ENCODE measurements at regions not wholly inside any gene's neighbourhood (a gene's known extent, or its start where the extent isn't known, plus 50 kb on each side); places are given as distances from the start of the nearest gene placed in this dataset.

DNA sequence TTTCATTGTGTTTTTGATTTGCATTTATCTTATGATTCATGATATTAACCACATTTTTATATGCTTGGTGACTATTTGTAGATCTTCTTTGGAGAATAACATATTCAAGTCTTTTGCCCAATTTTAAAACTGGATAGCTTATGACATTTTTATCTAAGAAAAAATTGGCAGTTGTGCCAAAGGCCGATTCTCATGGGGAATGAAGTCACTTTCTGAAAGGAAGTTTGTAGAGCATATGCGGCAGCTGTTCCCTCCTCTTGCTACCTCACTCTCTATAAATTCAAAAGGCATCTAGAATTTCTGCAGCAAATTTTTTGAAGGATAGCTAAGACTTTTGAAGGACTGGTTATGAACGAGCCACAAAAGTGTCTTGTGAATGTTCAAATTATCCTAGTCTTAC is 2353.5 kb downstream of the ARAP2 start:
- TF ChIP-seq, protein P1, sequence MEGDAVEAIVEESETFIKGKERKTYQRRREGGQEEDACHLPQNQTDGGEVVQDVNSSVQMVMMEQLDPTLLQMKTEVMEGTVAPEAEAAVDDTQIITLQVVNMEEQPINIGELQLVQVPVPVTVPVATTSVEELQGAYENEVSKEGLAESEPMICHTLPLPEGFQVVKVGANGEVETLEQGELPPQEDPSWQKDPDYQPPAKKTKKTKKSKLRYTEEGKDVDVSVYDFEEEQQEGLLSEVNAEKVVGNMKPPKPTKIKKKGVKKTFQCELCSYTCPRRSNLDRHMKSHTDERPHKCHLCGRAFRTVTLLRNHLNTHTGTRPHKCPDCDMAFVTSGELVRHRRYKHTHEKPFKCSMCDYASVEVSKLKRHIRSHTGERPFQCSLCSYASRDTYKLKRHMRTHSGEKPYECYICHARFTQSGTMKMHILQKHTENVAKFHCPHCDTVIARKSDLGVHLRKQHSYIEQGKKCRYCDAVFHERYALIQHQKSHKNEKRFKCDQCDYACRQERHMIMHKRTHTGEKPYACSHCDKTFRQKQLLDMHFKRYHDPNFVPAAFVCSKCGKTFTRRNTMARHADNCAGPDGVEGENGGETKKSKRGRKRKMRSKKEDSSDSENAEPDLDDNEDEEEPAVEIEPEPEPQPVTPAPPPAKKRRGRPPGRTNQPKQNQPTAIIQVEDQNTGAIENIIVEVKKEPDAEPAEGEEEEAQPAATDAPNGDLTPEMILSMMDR (IDR thresholded peaks at IDR 0.05), result no peak
- TF ChIP-seq POLR2A (IDR thresholded peaks at IDR 0.05), result no peak
